OCI-LY3 (cell line): ENCODE measurements at regions not wholly inside any gene's neighbourhood (a gene's known extent, or its start where the extent isn't known, plus 50 kb on each side); places are given as distances from the start of the nearest gene placed in this dataset.

Source experiments
- CTCF ChIP-seq: fragments of 200-600, 300-600 bp; sonication (generic); IDR thresholded peaks from 2 replicates; pipeline ENCODE4 v1.5.1; 2014; ENCODE audit warnings: antibody characterized with exemption, low read length, low read depth
- EZH2phosphoT487 ChIP-seq: fragments of 200-600 bp; shearing (Covaris generic); IDR thresholded peaks from 2 replicates; pipeline ENCODE4 v1.6.1; 2018; ENCODE audit warnings: antibody characterized with exemption, mixed run types, low read depth

GRCh38 chr3:20558161-20558560, 372.2 kb upstream of the SGO1 start:
- no peak for TF ChIP-seq CTCF
- TF ChIP-seq EZH2phosphoT487 = no peak
